Hepatic stellate cell (primary cell): ENCODE measurements at regions not wholly inside any gene's neighbourhood (a gene's known extent, or its start where the extent isn't known, plus 50 kb on each side); places are given as distances from the start of the nearest gene placed in this dataset.
"Not testable (repeated sequence)": the region's sequence is repeated elsewhere in the genome, so short reads cannot be mapped to it uniquely, and the experiment has no call there.

Experiments used
- DNase-seq: peaks from one replicate; pipeline ENCODE4 v3.0.0; 2011; ENCODE audit warnings: low spot score

DNA sequence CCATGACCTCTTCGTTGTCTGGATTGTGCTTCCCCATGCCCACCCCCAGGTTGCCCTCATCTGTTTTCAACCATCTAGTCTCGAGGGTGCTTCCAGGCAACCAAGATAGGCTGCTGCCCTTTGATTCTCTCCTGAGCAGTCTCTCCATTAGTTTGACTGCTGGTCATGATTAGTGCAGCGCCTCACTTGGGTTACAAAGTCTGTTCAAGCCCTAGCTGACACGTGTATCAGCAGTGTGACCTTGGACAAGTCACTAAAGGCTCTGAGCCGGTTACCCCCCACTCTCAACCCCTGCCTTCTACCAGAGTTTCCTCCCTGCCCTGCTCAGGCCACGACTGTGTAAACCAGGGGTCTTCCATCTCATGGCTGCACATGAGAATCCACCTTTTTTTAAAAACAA is 185.3 kb upstream of the PWP1 start:
- no peak for DNase-seq

DNA sequence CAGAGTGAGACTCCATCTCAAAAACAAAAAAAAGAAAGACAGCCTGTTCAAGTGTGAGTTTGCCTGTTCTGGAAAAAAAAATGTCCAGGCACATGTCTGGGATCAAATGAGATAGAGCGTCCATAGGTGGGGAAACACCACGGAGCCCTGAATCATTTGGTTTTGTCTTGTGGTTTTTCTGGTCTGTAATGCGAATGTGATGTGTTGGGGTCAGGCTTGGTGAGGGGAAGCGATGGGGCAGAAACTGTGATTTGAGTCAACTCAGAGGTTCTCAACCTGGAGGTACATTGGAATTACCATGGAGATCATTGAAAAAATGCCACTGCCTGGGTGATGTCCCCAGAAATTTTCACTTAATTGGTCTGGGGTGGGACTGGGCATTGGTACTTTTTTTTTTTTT is 183.9 kb upstream of the PWP1 start:
- no peak for DNase-seq

DNA sequence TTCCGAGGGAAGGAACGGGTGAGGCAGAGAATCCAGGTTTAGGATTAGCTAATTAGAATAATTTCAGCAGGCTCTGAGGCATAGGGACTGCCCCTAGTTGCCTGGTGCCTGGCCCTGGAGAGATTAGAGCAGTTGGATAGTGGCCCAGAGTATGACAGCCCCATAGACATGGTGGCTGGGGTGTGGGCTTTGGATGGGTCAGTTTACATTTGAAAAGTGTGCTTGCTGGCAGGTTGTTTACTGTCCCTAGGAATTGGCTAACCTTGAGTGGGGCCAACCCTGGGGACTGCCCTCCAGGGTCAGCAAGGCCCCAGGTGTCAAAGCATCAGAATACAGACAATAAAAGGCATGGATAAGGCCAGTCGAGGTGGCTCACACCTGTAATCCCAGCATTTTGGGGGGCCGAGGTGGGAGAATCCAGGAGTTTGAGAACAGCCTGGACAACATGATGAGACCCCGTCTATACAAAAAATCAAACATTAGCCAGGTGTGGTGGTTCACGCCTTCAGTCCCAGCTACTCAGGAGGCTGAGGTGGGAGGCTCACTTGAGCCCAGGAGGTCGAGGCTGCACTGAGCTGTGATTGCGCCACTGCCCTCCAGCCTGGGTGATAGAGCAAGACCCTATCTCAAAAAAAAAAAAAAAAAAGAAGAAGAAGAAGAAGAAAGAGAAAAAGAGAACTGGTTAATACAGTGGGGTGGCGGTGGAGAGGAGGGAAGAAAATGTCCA is 182.3 kb upstream of the PWP1 start:
- DNase-seq: no peak

DNA sequence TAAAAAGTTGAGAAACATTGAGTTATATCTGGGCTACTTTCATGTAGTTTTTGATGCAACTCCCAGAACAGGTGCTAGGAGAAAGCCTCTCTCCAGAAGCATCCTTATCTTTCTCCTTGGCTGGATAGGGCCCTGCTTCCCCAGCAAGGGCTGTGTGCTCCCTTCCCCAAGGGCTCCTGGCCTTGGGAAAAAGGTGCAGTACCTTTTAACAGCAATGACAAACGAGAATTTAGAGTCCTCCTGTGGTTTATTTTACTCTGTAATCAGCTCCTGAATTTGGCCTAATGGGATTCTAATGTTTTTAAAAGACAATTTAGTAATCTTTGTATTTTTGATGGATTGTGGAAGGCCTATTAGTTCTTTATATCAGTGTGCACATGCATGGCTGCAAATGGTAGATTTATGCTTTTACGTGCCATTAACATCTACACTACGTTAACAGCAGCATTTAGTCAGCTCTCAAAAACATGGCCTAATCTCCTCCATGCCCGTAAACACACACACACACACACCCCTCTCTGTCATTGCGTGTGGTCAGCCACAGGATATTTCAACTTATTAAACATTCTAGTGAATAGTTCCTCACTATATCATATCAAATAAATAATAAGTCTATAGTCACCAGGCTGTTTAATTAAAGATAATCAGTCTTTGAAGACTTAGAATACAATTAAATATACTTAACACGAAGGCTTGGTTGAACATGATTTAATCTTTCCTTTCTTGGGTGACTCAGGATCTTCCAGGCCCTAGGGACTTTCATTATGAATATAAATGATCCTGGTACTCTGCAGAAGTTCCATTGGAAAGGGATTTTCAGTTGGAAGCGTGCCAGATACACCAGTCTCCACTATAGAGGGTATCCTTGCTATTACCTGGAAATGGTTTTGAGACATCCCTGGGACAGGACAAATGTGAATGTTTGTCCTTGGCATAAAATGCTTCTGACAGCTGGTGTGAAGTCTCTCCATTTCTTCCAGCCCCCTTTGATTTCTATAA is 181.4 kb upstream of the PWP1 start:
- no peak for DNase-seq

DNA sequence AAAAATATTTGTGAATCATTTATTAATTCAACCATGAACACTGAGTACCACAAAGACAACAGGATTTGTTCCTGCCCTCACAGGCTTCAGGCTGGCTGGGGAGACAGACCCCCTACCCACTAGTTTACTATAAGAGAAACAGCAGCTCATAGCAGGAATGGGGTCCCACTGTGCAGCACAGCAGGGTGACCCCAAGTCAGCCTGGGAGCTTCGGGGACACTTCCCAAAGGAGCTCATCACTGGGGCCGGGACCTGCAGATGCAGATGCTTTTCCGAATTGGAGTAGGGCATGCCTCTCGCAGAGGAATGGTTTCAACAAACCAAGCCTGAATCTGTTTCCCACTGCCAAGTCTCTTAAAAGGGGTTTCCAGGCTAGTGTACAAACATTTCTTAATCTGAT is 176.2 kb upstream of the PWP1 start:
- no peak for DNase-seq

DNA sequence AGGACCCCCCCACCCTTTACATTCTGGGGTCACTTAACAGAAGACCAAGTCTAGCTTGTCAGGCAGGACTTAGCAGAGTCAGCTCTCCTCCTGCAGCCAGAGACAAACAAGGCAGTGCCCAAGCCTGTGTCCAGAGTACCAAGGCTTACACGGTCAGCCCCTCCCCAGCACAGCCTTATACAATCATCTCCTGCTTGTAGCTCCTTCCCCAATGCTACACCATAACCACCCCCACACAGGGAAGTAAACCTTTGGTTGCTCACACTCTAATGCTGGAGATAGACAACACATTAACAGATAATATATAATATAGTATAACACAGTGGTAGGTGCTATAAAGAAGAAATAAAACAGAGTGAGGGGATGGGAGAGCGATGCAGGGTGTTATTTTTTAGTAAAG is 175.4 kb upstream of the PWP1 start:
- DNase-seq: no peak

DNA sequence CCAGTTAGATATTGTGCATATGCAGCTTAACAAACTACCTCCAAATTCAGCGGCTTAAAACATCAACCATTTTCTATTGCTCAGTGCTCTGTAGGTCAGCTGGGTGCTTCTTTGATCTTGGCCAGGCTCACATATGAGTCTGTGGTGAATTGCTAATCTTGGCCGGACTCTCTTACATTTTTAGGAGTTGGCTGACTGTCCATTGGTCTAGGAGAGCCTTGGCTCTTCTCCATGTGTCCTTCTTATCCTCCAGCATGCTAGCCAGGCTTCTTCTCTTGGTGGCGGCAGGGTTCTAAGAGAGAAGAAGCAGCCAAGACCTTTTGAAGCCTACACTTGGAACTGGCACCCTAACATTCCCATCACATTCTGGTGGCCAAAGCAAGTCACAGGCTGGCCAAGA is 174.3 kb upstream of the PWP1 start:
- no peak for DNase-seq

DNA sequence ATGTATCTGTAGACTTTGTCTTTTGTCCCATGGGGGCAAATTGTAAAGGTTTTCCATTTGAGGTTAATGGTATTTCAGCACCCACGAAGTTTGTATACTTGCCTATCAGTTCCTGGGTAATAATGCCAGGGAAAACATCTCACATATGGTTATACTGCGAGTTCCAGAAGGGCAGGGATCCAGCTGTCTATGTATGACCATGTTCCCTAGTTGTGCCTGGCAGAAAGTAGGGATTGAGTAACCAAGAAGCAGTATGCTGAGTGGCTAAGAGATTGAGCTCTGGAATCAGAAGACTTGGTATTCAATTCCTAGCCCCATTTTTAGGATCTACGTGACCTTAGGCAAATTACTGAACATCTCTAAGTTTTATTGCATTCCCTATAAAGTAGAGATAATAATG is 173.2 kb upstream of the PWP1 start:
- no peak for DNase-seq

DNA sequence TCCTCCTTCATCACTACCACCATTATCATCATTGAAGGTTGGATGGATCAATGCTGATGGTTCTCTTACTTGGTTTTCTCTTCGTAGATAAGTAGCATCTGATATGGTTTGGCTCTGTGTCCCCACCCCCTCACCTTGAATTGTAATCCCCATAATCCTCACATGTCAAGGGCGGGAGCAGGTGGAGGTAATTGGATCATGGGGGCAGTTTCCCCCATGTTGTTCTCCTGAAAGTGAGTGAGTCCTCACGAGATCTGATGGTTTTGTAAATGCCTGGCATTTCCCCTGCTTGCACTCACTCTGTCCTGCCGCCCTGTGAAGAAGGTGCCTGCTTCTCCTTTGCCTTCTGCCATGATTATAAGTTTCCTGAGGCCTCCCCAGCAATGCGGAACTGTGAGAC is 172.4 kb upstream of the PWP1 start:
- no peak for DNase-seq

DNA sequence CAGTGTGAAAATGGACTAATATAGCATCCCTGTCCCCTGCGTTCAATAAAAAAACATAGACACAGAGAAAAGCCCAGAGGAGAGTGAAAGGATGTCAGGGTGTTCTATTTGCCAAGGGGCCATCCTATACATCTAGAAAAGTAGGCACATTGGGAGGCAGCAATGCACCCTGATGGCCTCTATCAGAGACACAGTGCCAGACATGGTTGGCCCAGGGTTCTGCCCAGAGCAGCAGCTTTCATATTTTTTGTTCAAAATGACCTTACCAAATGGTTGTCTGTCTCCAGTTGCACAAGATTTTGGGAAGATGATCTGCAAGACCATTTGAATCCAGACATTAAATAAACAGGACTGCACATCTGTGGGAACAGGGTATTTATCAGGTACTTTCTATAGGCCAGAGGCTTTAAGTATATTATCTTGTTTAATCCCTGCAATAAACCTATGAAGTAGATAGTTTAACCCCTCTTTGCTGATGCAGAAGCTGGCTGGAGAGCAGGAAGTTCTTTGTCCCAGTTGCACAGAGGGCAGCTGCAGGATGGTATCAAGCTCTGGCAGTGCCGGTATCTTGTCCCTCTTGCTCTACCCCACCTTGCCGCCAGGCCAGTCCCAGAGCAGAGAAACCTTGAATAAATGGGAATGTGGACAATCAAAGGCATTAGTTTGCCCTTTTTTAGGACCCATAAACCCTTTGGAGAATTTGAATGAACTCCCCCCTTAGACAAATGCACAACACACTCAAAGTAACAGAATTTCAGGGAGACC is 171.8 kb upstream of the PWP1 start:
- DNase-seq: no peak

DNA sequence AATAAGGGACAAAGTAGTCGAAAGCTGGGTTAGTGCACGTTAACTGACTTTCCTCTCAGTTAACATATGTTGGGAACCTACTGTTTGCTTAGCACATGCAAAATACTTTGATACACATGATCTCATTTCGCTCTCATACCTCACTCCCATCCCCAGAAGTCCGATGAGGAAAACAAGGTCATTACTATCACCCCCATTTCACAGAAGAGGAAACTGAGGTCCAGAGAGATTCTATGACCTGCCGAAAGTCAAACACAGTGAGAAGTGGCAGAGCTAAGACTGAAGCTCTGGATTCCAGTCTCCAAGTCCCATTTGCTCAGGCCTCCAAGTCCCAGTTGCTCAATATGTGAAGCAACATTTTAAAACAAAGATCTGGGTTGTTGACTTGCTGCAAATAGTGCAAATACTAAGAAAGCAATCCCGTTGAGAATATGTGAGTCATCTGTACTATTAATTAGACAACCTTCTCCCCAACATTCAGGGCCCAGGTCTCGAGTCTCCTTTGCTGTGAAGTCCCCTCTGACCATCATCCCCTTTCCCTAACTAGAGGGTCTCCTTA is 170.6 kb upstream of the PWP1 start:
- no peak for DNase-seq

DNA sequence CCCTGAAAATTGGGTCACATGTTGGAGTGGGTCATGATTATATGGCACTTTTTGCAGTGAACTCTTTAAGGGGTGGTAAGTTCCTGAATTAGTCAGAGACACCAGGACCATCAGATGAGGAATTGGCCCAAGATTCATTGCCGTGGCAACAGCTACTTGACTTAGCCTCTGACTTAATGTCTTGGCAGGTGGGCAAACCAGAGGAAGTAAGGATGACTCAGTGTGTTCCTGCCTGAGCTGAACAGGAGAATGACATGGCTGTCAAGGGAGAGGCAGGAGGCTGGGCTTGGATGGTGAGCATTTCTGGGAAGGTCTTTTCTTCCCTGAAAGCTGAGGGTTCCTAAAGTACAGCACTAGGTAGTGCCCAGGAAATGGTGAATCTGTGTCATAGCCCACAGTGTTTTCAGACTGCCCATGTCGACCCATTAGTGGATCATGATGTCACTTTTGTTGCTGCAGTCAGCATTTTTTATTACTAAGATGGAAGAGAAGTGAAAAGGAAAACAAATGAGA is 170.1 kb upstream of the PWP1 start:
- no peak for DNase-seq

DNA sequence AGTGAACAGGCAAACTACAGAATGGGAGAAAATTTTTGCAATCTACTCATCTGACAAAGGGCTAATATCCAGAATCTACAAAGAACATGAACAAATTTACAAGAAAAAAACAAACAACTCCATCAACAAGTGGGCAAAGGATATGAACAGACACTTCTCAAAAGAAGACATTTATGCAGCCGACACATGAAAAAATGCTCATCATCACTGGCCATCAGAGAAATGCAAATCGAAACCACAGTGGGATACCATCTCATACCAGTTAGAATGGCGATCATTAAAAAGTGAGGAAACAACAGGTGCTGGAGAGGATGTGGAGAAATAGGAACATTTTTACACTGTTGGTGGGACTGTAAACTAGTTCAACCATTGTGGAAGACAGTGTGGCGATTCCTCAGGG is 167.8 kb upstream of the PWP1 start:
- DNase-seq: not testable (repeated sequence)

DNA sequence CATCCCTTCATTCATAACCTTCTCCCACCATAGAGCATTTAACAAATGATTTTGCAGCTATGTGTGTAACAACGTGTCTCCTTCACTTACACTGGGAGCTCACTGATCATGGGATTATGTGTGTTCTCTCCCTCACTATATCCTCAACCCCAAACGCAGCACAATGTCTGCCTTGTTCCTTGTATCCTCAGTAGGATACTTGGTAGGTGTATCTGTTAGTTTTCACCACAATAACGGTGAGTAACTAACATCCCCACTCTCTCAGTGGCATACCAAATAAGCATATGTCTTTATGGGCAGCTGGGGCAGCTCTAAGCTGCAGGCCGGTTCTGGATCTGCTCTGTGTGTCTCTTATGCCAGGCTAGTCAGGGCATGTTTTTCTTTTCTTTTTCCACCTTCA is 166.7 kb upstream of the PWP1 start:
- no peak for DNase-seq

DNA sequence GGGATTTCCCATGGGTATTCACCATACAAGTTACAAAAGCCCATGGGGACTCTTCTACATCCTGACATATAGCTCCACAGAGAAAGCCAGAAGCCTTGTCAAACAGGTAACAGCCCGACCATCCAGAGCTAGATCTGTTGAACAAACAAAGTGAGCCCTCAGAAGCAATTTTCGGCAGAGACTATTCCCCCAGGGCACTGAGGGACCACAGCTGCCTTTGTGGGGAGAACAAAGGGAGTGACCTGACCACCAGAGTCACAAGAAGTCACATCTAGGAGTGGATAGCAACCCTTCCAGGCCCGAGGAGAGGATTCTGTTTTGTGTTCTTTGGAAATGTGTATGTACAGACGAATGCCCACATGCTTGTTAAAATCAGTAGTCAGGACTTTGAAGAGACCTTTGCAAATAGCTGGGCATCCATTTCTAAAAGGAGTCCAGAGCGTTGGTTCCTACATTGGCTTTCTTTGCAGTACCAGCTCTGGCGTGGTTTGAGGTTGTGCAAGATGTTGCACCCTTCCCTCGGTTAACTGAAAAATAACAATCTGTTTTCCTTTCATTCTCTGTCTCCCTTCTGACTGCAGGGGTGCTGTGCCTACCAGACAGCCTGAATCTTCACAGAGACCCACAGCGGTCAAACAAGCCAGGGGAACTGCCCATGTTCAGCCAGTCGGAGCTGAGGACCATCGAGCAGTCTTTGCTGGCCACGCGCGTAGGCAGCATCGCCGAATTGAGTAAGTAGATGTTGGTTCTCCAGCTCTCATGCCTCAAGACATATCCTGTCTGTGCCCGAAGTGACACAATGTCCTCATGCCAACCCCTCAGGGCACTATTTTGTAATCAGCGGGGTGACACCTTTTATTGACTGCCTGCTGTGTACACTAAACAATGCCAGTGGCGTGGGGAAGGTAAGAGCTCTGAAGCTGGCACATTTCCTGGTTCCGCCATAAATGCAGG is 165.4 kb upstream of the PWP1 start:
- no peak for DNase-seq

DNA sequence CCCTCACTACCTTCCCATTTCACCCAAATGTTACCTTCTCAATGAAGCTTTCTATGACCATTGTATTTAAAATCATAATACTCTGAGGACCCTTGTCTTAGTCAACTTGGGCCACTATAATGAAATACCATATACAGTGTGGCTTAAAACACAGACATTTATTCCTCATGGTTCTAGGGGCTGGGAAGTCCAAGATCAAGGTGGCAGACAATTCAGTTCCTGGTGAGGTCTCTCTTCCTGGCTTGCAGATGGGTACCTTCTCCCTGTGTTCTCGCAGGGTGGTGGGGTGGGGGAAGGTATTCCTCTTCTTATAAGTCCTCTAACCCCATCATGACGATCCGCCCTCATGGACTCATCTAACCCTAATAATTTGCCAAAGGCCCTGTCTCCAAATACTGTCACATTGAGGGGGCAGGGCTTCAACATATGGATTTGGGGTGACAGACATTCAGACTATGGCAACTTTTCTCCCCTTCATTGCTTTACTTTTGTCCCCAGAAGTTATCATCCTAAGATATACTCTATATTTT is 163.7 kb upstream of the PWP1 start:
- DNase-seq: no peak

DNA sequence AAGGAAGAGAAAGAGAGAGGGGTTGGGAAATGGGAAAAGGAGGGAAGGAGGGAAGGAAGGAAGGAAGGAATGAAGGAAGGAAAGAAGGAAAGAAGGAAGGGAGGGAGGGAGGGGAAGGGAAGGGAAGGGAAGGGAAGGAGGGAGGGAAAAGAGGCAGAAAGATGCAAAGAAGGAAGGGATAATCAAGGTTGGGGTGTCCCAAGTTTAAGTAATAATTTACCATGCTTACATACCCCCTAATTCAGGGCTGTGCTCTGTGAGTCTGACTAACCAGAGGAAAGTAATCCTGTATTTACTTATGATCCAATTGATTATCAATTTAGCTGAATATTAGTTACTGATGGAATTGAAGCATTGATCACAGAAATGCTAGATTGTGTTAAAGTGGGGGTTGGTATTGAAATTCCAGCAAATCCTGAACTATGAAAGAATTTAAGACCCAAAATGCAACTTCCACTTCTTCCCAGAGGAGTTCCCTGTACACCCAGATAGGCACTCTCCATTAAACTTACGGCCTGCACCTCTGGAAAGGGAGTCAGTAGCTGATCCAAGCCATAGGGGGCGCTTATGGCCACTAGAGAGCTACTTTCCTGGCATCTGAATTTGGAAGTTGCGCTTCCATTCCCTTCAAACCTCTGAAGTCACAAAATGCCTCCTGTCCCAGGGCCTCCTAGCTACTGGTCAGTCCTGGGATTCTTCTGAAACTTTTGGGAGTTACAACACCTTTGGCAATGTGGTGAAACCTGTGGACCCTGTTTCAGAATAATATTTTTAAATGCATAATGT is 162.7 kb upstream of the PWP1 start:
- no peak for DNase-seq

DNA sequence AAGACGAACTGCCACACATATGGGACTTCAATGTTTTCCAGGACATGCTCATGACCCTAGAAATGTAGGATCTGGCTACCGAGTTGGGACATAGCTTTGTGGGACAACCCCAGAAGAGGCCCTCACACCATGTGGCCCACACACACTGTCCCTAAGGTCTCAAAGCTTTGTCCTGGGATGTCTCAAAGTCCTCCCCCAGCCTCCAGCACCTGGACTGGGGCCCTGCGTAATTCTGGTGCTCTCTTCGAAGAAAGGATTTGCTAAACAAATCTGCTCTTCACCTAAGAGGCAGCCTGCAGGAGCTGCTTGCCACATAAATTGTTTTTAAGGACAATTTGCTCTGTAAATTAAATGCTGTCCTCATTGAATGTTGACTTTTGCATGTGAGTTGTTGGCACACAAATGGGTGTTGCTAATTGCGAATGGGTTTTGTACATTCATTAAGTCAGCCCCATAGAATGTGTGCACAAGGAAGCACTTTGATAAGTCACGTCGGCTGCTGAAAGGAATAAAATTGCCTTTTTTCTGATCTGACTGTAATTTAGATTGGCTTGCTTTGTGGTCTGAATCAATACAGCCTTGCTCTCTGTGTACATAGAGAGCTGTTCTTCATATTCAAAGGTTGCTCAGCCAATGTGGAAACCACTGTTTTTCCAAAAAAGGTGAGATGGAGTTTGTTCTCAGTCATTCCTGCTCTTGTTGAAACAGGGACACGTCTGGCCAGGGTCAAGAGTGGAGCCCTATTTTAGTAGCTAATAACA is 161.6 kb upstream of the PWP1 start:
- DNase-seq: no peak
